SK-N-SH (cell line): ENCODE measurements at regions not wholly inside any gene's neighbourhood (a gene's known extent, or its start where the extent isn't known, plus 50 kb on each side); places are given as distances from the start of the nearest gene placed in this dataset.

Source experiments
- CTCF ChIA-PET: fragments of 300-600, 350-600 bp; formaldehyde crosslinking; extraction: SDS; loops from one replicate; lab custom pipeline; 2021; lab: Yijun Ruan, JAX
- POLR2A ChIA-PET: fragments of 350-600 bp; sonication (Branson Sonifier 250); formaldehyde crosslinking; extraction: SDS; loops from one replicate; lab custom pipeline; 2020; ENCODE audit warnings: antibody characterized with exemption, inconsistent platforms; lab: Yijun Ruan, JAX
- DNase-seq: peaks from one replicate; pipeline ENCODE4 v3.0.0; 2012
- H2AFZ ChIP-seq: fragments of 200-600 bp; sonication (generic); 2 replicates; pipeline ENCODE4 v1.8.1; 2016; ENCODE audit warnings: antibody characterized with exemption, mild to moderate bottlenecking, low read depth
- H3F3A ChIP-seq: fragments of 200-600 bp; sonication (generic); replicated peaks from 2 replicates; pipeline ENCODE3; 2016; ENCODE audit warnings: antibody characterized with exemption, mild to moderate bottlenecking; ENCODE audit not compliant: insufficient read depth
- H3K27ac ChIP-seq, 2 experiments: fragments of 200-500 bp in 1 of 2; fragments of 200-600 bp in 1 of 2; sonication (Bioruptor generic) in 1 of 2; sonication (generic), shearing (Covaris generic) in 1 of 2; 2 replicates each; pipeline versions ENCODE4 v1.5.1 to v1.6.1; 2014 to 2016; ENCODE audit warnings: low read depth in 2 of 2, inconsistent platforms in 1 of 2, low read length in 1 of 2, mild to moderate bottlenecking in 1 of 2, mixed read lengths in 1 of 2
- H3K27me3 ChIP-seq: fragments of 200-600 bp; sonication (generic), shearing (Covaris generic); 2 replicates; pipeline ENCODE4 v1.6.1; 2016; ENCODE audit warnings: mixed run types; ENCODE audit not compliant: insufficient read depth
- H3K36me3 ChIP-seq, 2 experiments: fragments of 200-500 bp in 1 of 2; fragments of 200-600 bp in 1 of 2; sonication (Bioruptor generic) in 1 of 2; sonication (generic) in 1 of 2; replicated peaks in 1 of 2; 2 replicates each; pipeline versions ENCODE3 to v1.5.1; 2014 to 2016; ENCODE audit warnings: low read length in 1 of 2, mild to moderate bottlenecking in 1 of 2; ENCODE audit not compliant: insufficient read depth in 2 of 2, control insufficient read depth in 1 of 2
- H3K4me1 ChIP-seq, 2 experiments: fragments of 200-500 bp in 1 of 2; fragments of 200-600 bp in 1 of 2; sonication (Bioruptor generic) in 1 of 2; sonication (generic), shearing (Covaris generic) in 1 of 2; 2 replicates each; pipeline versions ENCODE4 v1.5.1 to v1.6.1; 2014 to 2016; ENCODE audit warnings: low read depth in 1 of 2, low read length in 1 of 2, mixed run types in 1 of 2; ENCODE audit not compliant: insufficient read depth in 2 of 2, control insufficient read depth in 1 of 2
- H3K4me2 ChIP-seq: fragments of 200-600 bp; sonication (generic), shearing (Covaris generic); 2 replicates; pipeline ENCODE4 v1.6.1; 2017; ENCODE audit warnings: mixed run types
- H3K4me3 ChIP-seq, 2 experiments: fragments of 200-500 bp in 1 of 2; fragments of 200-600 bp in 1 of 2; sonication (Bioruptor generic) in 1 of 2; sonication (generic), shearing (Covaris generic) in 1 of 2; 2 replicates each; pipeline versions ENCODE4 v1.5.1 to v1.8.1; 2014 to 2016; ENCODE audit warnings: low read depth in 2 of 2, inconsistent platforms in 1 of 2, low read length in 1 of 2, mild to moderate bottlenecking in 1 of 2, mixed read lengths in 1 of 2, moderate library complexity in 1 of 2
- H3K79me2 ChIP-seq: fragments of 200-600 bp; sonication (generic); 2 replicates; pipeline ENCODE4 v1.8.1; 2017; ENCODE audit warnings: mild to moderate bottlenecking; ENCODE audit not compliant: insufficient read depth
- H3K9ac ChIP-seq: fragments of 200-600 bp; sonication (generic); 2 replicates; pipeline ENCODE4 v1.6.1; 2017; ENCODE audit warnings: mixed run types
- H3K9me2 ChIP-seq: fragments of 200-600 bp; sonication (generic); 2 replicates; pipeline ENCODE4 v1.6.1; 2017; ENCODE audit warnings: mixed run types
- H3K9me3 ChIP-seq: fragments of 200-600 bp; sonication (generic); 2 replicates; pipeline ENCODE4 v1.6.1; 2017; ENCODE audit warnings: mixed run types, mild to moderate bottlenecking, moderate library complexity
- H4K20me1 ChIP-seq: fragments of 200-600 bp; sonication (generic); 2 replicates; pipeline ENCODE4 v1.6.1; 2017; ENCODE audit warnings: mild to moderate bottlenecking, mixed run types; ENCODE audit not compliant: insufficient read depth
- CHD2 ChIP-seq: fragments of 150-350 bp; IDR thresholded peaks from 2 replicates; pipeline ENCODE4 v1.6.1; 2018; ENCODE audit warnings: low read length; ENCODE audit not compliant: partially characterized antibody
- ELF1 ChIP-seq: IDR thresholded peaks from 2 replicates; pipeline ENCODE4 v1.4.0; 2012
- MAX ChIP-seq: IDR thresholded peaks from 2 replicates; pipeline ENCODE4 v1.4.0; 2012; ENCODE audit warnings: low read depth
- MXI1 ChIP-seq: IDR thresholded peaks from 2 replicates; pipeline ENCODE4 v1.6.1; 2012; ENCODE audit warnings: mild to moderate bottlenecking, low read depth, low read length, improper control_type of control experiment
- NFIC ChIP-seq: IDR thresholded peaks from 2 replicates; pipeline ENCODE4 v1.4.0; 2012; ENCODE audit warnings: borderline replicate concordance
- NRF1 ChIP-seq: IDR thresholded peaks from 2 replicates; pipeline ENCODE4 v1.6.1; 2012; ENCODE audit warnings: low read depth, mild to moderate bottlenecking, low read length
- REST ChIP-seq: IDR thresholded peaks from 2 replicates; pipeline ENCODE4 v1.6.1; 2012; ENCODE audit warnings: mild to moderate bottlenecking, low read depth, low read length, moderate library complexity
- RFX5 ChIP-seq: IDR thresholded peaks from 2 replicates; pipeline ENCODE4 v1.6.1; 2012; ENCODE audit warnings: mild to moderate bottlenecking, improper control_type of control experiment, low read length
- RXRA ChIP-seq: IDR thresholded peaks from 2 replicates; pipeline ENCODE4 v1.4.0; 2012; ENCODE audit warnings: low read depth, mild to moderate bottlenecking, borderline replicate concordance
- SMC3 ChIP-seq: IDR thresholded peaks from 2 replicates; pipeline ENCODE4 v1.6.1; 2012; ENCODE audit warnings: low read depth, low read length, improper control_type of control experiment
- ZBTB33 ChIP-seq: IDR thresholded peaks from 2 replicates; pipeline ENCODE4 v1.4.0; 2012; ENCODE audit warnings: low read depth, borderline replicate concordance
- WGBS: methylation state at CpG from one replicate; pipeline ENCODE4 v1.1.6; 2017; ENCODE audit warnings: low lambda C conversion rate; 5-methylcytosine and 5-hydroxymethylcytosine counted together

GRCh38 chr14:95437715-95438114 lies 78.7 kb downstream of the SYNE3 start:
- CTCF ChIA-PET = interaction anchor here (0.9 to 1.9 kb wide), 6 partner anchors 10 to 757 kb away, joined by 3 to 9 read pairs (median 4); no protein-coding TSS in a partner anchor
- POLR2A ChIA-PET = interaction anchor here (0.6 kb wide), 1 partner anchor 77 kb away, joined by 4 read pairs; no protein-coding TSS in a partner anchor

More at GRCh38 chr14:95437715-95438114, 78.7 kb downstream of the SYNE3 start:
- H3K27ac ChIP-seq = no peak overlapping the region
- H4K20me1 ChIP-seq = no peaks in the 10 kb centered on the region
- peaks cover 0 to 30% of the 10 kb centered on the region in 2 experiments; a peak in 3 of 4 replicates for H3K4me1 ChIP-seq
- no peaks in the 10 kb centered on the region for H3K9me2 ChIP-seq
- H3K36me3 ChIP-seq = peaks cover 0 to 7% of the 10 kb centered on the region in 2 experiments
- H3K4me3 ChIP-seq = no peak overlapping the region
- H3F3A ChIP-seq = peaks cover 8% of the 10 kb centered on the region
- 96% methylated on average over 5 of the region's 5 CpGs for WGBS
- no peak for DNase-seq
- H3K27me3 ChIP-seq = no peaks in the 10 kb centered on the region
- H3K9ac ChIP-seq = no peak overlapping the region
- H3K9me3 ChIP-seq = 0 out of 2 replicates have a peak, but pooled peaks cover 3% of the 10 kb centered on the region
- TF ChIP-seq MAX (no peak), RFX5 (no peak), REST (no peak), CHD2 (no peak), SMC3 (no peak), ELF1 (no peak), ZBTB33 (no peak), RXRA (no peak), NRF1 (no peak), MXI1 (no peak), NFIC (no peak)
- H2AFZ ChIP-seq = no peak overlapping the region
- H3K79me2 ChIP-seq = no peaks in the 10 kb centered on the region
- no peak overlapping the region for H3K4me2 ChIP-seq
